ENCODE measurements at regions not wholly inside any gene's neighbourhood (a gene's known extent, or its start where the extent isn't known, plus 50 kb on each side); places are given as distances from the start of the nearest gene placed in this dataset.

DNA sequence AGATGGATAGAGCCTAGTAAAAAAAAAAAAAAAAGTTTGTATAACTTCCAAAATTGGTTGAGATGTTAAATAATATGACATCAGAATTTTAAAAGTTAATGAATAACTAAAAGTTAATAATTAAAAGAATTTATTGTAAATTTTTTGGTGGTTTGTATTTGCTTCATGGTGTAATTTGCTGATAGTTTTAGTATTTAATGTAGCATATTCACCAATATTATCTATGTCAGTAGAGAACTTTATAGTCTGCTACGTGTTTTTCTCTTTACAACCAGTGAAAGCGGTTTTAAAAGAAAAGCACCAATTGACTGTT lies 51.8 kb upstream of the STEAP4 start:
- TF ChIP-seq BHLHE40 (IDR thresholded peaks at IDR 0.05; ENCODE audit: low read length), result no peak
- no peak for TF ChIP-seq AGO1 (IDR thresholded peaks at IDR 0.05; ENCODE audit: low read depth, low read length, poor library complexity, severe bottlenecking)
- TF ChIP-seq SUZ12 (IDR thresholded peaks at IDR 0.05; ENCODE audit: low read depth, low read length), result no peak
- TF ChIP-seq ZNF766 (CRISPR knock-in tag; IDR thresholded peaks at IDR 0.05; ENCODE audit: borderline replicate concordance), result no peak
- TF ChIP-seq, protein P1, sequence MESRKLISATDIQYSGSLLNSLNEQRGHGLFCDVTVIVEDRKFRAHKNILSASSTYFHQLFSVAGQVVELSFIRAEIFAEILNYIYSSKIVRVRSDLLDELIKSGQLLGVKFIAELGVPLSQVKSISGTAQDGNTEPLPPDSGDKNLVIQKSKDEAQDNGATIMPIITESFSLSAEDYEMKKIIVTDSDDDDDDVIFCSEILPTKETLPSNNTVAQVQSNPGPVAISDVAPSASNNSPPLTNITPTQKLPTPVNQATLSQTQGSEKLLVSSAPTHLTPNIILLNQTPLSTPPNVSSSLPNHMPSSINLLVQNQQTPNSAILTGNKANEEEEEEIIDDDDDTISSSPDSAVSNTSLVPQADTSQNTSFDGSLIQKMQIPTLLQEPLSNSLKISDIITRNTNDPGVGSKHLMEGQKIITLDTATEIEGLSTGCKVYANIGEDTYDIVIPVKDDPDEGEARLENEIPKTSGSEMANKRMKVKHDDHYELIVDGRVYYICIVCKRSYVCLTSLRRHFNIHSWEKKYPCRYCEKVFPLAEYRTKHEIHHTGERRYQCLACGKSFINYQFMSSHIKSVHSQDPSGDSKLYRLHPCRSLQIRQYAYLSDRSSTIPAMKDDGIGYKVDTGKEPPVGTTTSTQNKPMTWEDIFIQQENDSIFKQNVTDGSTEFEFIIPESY (CRISPR knock-in tag; IDR thresholded peaks at IDR 0.05), result no peak
- TF ChIP-seq ZNF138 (CRISPR knock-in tag; IDR thresholded peaks at IDR 0.05; ENCODE audit: low read depth), result no peak
- TF ChIP-seq CHD2 (IDR thresholded peaks at IDR 0.05; ENCODE audit: low read depth, low read length), result no peak
